ENCODE measurements at regions not wholly inside any gene's neighbourhood (a gene's known extent, or its start where the extent isn't known, plus 50 kb on each side); places are given as distances from the start of the nearest gene placed in this dataset.

GRCh38 chr11:32013603-32014002, 77.3 kb upstream of the RCN1 start:
- H3K9me3 ChIP-seq (ENCODE audit: control insufficient read depth, low read length) = no peaks in the 10 kb centered on the region
- H3K9ac ChIP-seq (ENCODE audit: low read length) = no peak overlapping the region
- no peak overlapping the region for H3K4me3 ChIP-seq (ENCODE audit: insufficient read depth in 1 of 2, low read depth in 1 of 2, low read length in 2 of 2)
- no peak overlapping the region for H2BK5ac ChIP-seq (ENCODE audit: low read depth, low read length, poor library complexity, severe bottlenecking)
- no peak overlapping the region for H3K27ac ChIP-seq (ENCODE audit: low read length, poor library complexity, severe bottlenecking)
- no peak overlapping the region for H2AK5ac ChIP-seq (ENCODE audit: low read length, severe bottlenecking)
- no peak overlapping the region for H3K18ac ChIP-seq (ENCODE audit: low read depth in 1 of 2, low read length in 2 of 2)
- no peak overlapping the region for H4K8ac ChIP-seq (ENCODE audit: low read length)
- WGBS = 40% methylated on average over 3 of the region's 3 CpGs
- H2BK12ac ChIP-seq (ENCODE audit: low read length in 2 of 2) = no peak overlapping the region
- DNase-seq = no peak
- H3K4me2 ChIP-seq (ENCODE audit: low read length, poor library complexity, severe bottlenecking) = no peak overlapping the region
- no peak overlapping the region for H3K14ac ChIP-seq (ENCODE audit: low read length in 2 of 2)
- no peak overlapping the region for H2BK120ac ChIP-seq (ENCODE audit: low read depth, low read length)
- no peaks in the 10 kb centered on the region for H3K79me1 ChIP-seq (replicated peaks; ENCODE audit: low read length, poor library complexity, severe bottlenecking)
- H3K23ac ChIP-seq (ENCODE audit: low read length in 2 of 2) = no peak overlapping the region
- H3K4me1 ChIP-seq (ENCODE audit: control insufficient read depth, insufficient read depth, low read depth, low read length) = peaks cover 2% of the 10 kb centered on the region
- no peak overlapping the region for H3K4ac ChIP-seq (ENCODE audit: low read depth in 1 of 2, low read length in 2 of 2)
- peak overlapping the region; percentile 39 for H4K91ac ChIP-seq (ENCODE audit: low read length)
- no peak overlapping the region for H2AFZ ChIP-seq (ENCODE audit: low read depth, low read length)
- no peak overlapping the region for H2BK15ac ChIP-seq (ENCODE audit: low read depth, poor library complexity, severe bottlenecking)
- no peaks in the 10 kb centered on the region for H3K36me3 ChIP-seq (ENCODE audit: control insufficient read depth in 1 of 2, insufficient read depth in 2 of 2, low read depth in 1 of 2, low read length in 2 of 2)
- H3K27me3 ChIP-seq (ENCODE audit: control insufficient read depth in 1 of 2, insufficient read depth in 1 of 2, low read length in 2 of 2) = peaks cover 35 to 70% of the 10 kb centered on the region in 2 experiments

GRCh38 chr11:32012049-32012448, 78.8 kb upstream of the RCN1 start:
- no peak overlapping the region for H3K4me2 ChIP-seq (ENCODE audit: low read length, poor library complexity, severe bottlenecking)
- WGBS = 77% methylated on average over 6 of the region's 6 CpGs
- no peak overlapping the region for H2BK15ac ChIP-seq (ENCODE audit: low read depth, poor library complexity, severe bottlenecking)
- H2BK120ac ChIP-seq (ENCODE audit: low read depth, low read length) = no peak overlapping the region
- H3K9ac ChIP-seq (ENCODE audit: low read length) = no peak overlapping the region
- H3K4me1 ChIP-seq (ENCODE audit: control insufficient read depth, insufficient read depth, low read depth, low read length) = peaks cover 2% of the 10 kb centered on the region
- no peak overlapping the region for H2BK5ac ChIP-seq (ENCODE audit: low read depth, low read length, poor library complexity, severe bottlenecking)
- no peaks in the 10 kb centered on the region for H3K9me3 ChIP-seq (ENCODE audit: control insufficient read depth, low read length)
- no peak overlapping the region for H2BK12ac ChIP-seq (ENCODE audit: low read length in 2 of 2)
- H3K18ac ChIP-seq (ENCODE audit: low read depth in 1 of 2, low read length in 2 of 2) = no peak overlapping the region
- H3K27me3 ChIP-seq (ENCODE audit: control insufficient read depth in 1 of 2, insufficient read depth in 1 of 2, low read length in 2 of 2) = peaks cover 35 to 84% of the 10 kb centered on the region in 2 experiments
- no peak overlapping the region for H3K14ac ChIP-seq (ENCODE audit: low read length in 2 of 2)
- H3K4ac ChIP-seq (ENCODE audit: low read depth in 1 of 2, low read length in 2 of 2) = no peak overlapping the region
- H3K36me3 ChIP-seq (ENCODE audit: control insufficient read depth in 1 of 2, insufficient read depth in 2 of 2, low read depth in 1 of 2, low read length in 2 of 2) = no peaks in the 10 kb centered on the region
- no peak overlapping the region for H3K23ac ChIP-seq (ENCODE audit: low read length in 2 of 2)
- no peak for DNase-seq
- H2AK5ac ChIP-seq (ENCODE audit: low read length, severe bottlenecking) = no peak overlapping the region
- H2AFZ ChIP-seq (ENCODE audit: low read depth, low read length) = no peak overlapping the region
- no peaks in the 10 kb centered on the region for H3K79me1 ChIP-seq (replicated peaks; ENCODE audit: low read length, poor library complexity, severe bottlenecking)
- H4K91ac ChIP-seq (ENCODE audit: low read length) = no peak overlapping the region
- H4K8ac ChIP-seq (ENCODE audit: low read length) = no peak overlapping the region
- H3K4me3 ChIP-seq (ENCODE audit: insufficient read depth in 1 of 2, low read depth in 1 of 2, low read length in 2 of 2) = no peak overlapping the region
- no peak overlapping the region for H3K27ac ChIP-seq (ENCODE audit: low read length, poor library complexity, severe bottlenecking)

GRCh38 chr11:32008880-32009551, 81.9 kb upstream of the RCN1 start:
- no peak overlapping the region for H2BK12ac ChIP-seq (ENCODE audit: low read length in 2 of 2)

GRCh38 chr11:32006799-32007388, 84.0 kb upstream of the RCN1 start:
- DNase-seq = peak; percentile 38

More at GRCh38 chr11:32008880-32009551, 81.9 kb upstream of the RCN1 start:
- H3K36me3 ChIP-seq (ENCODE audit: control insufficient read depth in 1 of 2, insufficient read depth in 2 of 2, low read depth in 1 of 2, low read length in 2 of 2) = no peaks in the 10 kb centered on the region
- H3K4ac ChIP-seq (ENCODE audit: low read depth in 1 of 2, low read length in 2 of 2) = no peak overlapping the region
- no peak overlapping the region for H3K14ac ChIP-seq (ENCODE audit: low read length in 2 of 2)
- no peak for DNase-seq
- H2AFZ ChIP-seq (ENCODE audit: low read depth, low read length) = no peak overlapping the region
- H3K4me1 ChIP-seq (ENCODE audit: control insufficient read depth, insufficient read depth, low read depth, low read length) = peaks cover 2% of the 10 kb centered on the region
- H2BK5ac ChIP-seq (ENCODE audit: low read depth, low read length, poor library complexity, severe bottlenecking) = no peak overlapping the region
- H3K23ac ChIP-seq (ENCODE audit: low read length in 2 of 2) = no peak overlapping the region
- no peak overlapping the region for H3K9ac ChIP-seq (ENCODE audit: low read length)
- no peak overlapping the region for H2AK5ac ChIP-seq (ENCODE audit: low read length, severe bottlenecking)
- no peak overlapping the region for H3K18ac ChIP-seq (ENCODE audit: low read depth in 1 of 2, low read length in 2 of 2)
- H3K79me1 ChIP-seq (replicated peaks; ENCODE audit: low read length, poor library complexity, severe bottlenecking) = no peaks in the 10 kb centered on the region
- 45% methylated on average over 5 of the region's 8 CpGs for WGBS
- H2BK120ac ChIP-seq (ENCODE audit: low read depth, low read length) = no peak overlapping the region
- no peak overlapping the region for H3K27ac ChIP-seq (ENCODE audit: low read length, poor library complexity, severe bottlenecking)
- H3K9me3 ChIP-seq (ENCODE audit: control insufficient read depth, low read length) = no peaks in the 10 kb centered on the region
- no peak overlapping the region for H4K8ac ChIP-seq (ENCODE audit: low read length)
- H4K91ac ChIP-seq (ENCODE audit: low read length) = no peak overlapping the region
- H3K4me3 ChIP-seq (ENCODE audit: insufficient read depth in 1 of 2, low read depth in 1 of 2, low read length in 2 of 2) = no peak overlapping the region
- H3K27me3 ChIP-seq (ENCODE audit: control insufficient read depth in 1 of 2, insufficient read depth in 1 of 2, low read length in 2 of 2) = peaks cover 30 to 72% of the 10 kb centered on the region in 2 experiments
- H3K4me2 ChIP-seq (ENCODE audit: low read length, poor library complexity, severe bottlenecking) = no peak overlapping the region
- no peak overlapping the region for H2BK15ac ChIP-seq (ENCODE audit: low read depth, poor library complexity, severe bottlenecking)

More at GRCh38 chr11:32006799-32007388, 84.0 kb upstream of the RCN1 start:
- no peak overlapping the region for H3K27ac ChIP-seq (ENCODE audit: low read length, poor library complexity, severe bottlenecking)
- H3K36me3 ChIP-seq (ENCODE audit: control insufficient read depth in 1 of 2, insufficient read depth in 2 of 2, low read depth in 1 of 2, low read length in 2 of 2) = no peaks in the 10 kb centered on the region
- H3K18ac ChIP-seq (ENCODE audit: low read depth in 1 of 2, low read length in 2 of 2) = no peak overlapping the region
- H3K4me3 ChIP-seq (ENCODE audit: insufficient read depth in 1 of 2, low read depth in 1 of 2, low read length in 2 of 2) = no peak overlapping the region
- H3K23ac ChIP-seq (ENCODE audit: low read length in 2 of 2) = no peak overlapping the region
- H3K27me3 ChIP-seq (ENCODE audit: control insufficient read depth in 1 of 2, insufficient read depth in 1 of 2, low read length in 2 of 2) = peaks cover 25 to 65% of the 10 kb centered on the region in 2 experiments
- no peaks in the 10 kb centered on the region for H3K9me3 ChIP-seq (ENCODE audit: control insufficient read depth, low read length)
- H3K4me1 ChIP-seq (ENCODE audit: control insufficient read depth, insufficient read depth, low read depth, low read length) = no peaks in the 10 kb centered on the region
- no peak overlapping the region for H4K8ac ChIP-seq (ENCODE audit: low read length)
- no peak overlapping the region for H3K14ac ChIP-seq (ENCODE audit: low read length in 2 of 2)
- 16% methylated on average over 5 of the region's 5 CpGs for WGBS
- no peak overlapping the region for H2AFZ ChIP-seq (ENCODE audit: low read depth, low read length)
- no peak overlapping the region for H2BK15ac ChIP-seq (ENCODE audit: low read depth, poor library complexity, severe bottlenecking)
- no peak overlapping the region for H2BK120ac ChIP-seq (ENCODE audit: low read depth, low read length)
- no peak overlapping the region for H3K4me2 ChIP-seq (ENCODE audit: low read length, poor library complexity, severe bottlenecking)
- H2AK5ac ChIP-seq (ENCODE audit: low read length, severe bottlenecking) = no peak overlapping the region
- H3K4ac ChIP-seq (ENCODE audit: low read depth in 1 of 2, low read length in 2 of 2) = no peak overlapping the region
- no peak overlapping the region for H3K9ac ChIP-seq (ENCODE audit: low read length)
- no peak overlapping the region for H2BK5ac ChIP-seq (ENCODE audit: low read depth, low read length, poor library complexity, severe bottlenecking)
- no peak overlapping the region for H2BK12ac ChIP-seq (ENCODE audit: low read length in 2 of 2)
- no peaks in the 10 kb centered on the region for H3K79me1 ChIP-seq (replicated peaks; ENCODE audit: low read length, poor library complexity, severe bottlenecking)
- no peak overlapping the region for H4K91ac ChIP-seq (ENCODE audit: low read length)
